ENCODE measurements at regions not wholly inside any gene's neighbourhood (a gene's known extent, or its start where the extent isn't known, plus 50 kb on each side); places are given as distances from the start of the nearest gene placed in this dataset.
"Not testable (repeated sequence)": the region's sequence is repeated elsewhere in the genome, so short reads cannot be mapped to it uniquely, and the experiment has no call there.

- H3K4me3 ChIP-seq (ENCODE audit: low read length), result no peak overlapping the region
Observed at GRCh38 chr14:80291101-80291500, 79.8 kb upstream of the DIO2 start.

GRCh38 chr14:80286744-80287143 lies 75.4 kb upstream of the DIO2 start:
- ATAC-seq; H3K4me3 ChIP-seq (ENCODE audit: low read length); H3K27me3 ChIP-seq (ENCODE audit: control insufficient read depth, insufficient read depth); H3K27ac ChIP-seq (ENCODE audit: low read length); H3K4me1 ChIP-seq (ENCODE audit: control insufficient read depth, insufficient read depth, low read length); intact Hi-C loops (cut with DNase I); H3K9me3 ChIP-seq (ENCODE audit: control insufficient read depth, low read length): not testable (repeated sequence)
- WGBS, result 97% methylated on average over 27 of the region's 27 CpGs
- DNase-seq, result peak in 2 of 3 donors; percentile 18 to 69

More at GRCh38 chr14:80291101-80291500, 79.8 kb upstream of the DIO2 start:
- Histone ChIP-seq H3K4me1 (ENCODE audit: control insufficient read depth, insufficient read depth, low read length) (no peaks in the 10 kb centered on the region), H3K9me3 (ENCODE audit: control insufficient read depth, low read length) (no peaks in the 10 kb centered on the region), H3K27me3 (ENCODE audit: control insufficient read depth, insufficient read depth) (no peaks in the 10 kb centered on the region), H3K27ac (ENCODE audit: low read length) (no peak overlapping the region)
- ATAC-seq (no peak), DNase-seq (no peak)
- intact Hi-C loops (cut with DNase I), result no loop called here
- 75% methylated on average over 1 of the region's 1 CpG for WGBS

GRCh38 chr14:80278293-80279023 lies 67.2 kb upstream of the DIO2 start:
- ATAC-seq (peak; percentile 79 to 83), DNase-seq (peak; percentile 42 to 64 (median 55))
- Histone ChIP-seq H3K4me1 (ENCODE audit: control insufficient read depth, insufficient read depth, low read length) (no peaks in the 10 kb centered on the region), H3K4me3 (ENCODE audit: low read length) (no peak overlapping the region), H3K27me3 (ENCODE audit: control insufficient read depth, insufficient read depth) (no peaks in the 10 kb centered on the region), H3K27ac (ENCODE audit: low read length) (peak overlapping the region; percentile 19), H3K9me3 (ENCODE audit: control insufficient read depth, low read length) (no peaks in the 10 kb centered on the region)
- intact Hi-C loops (cut with DNase I), result no loop called here
- WGBS, result 51% methylated on average over 2 of the region's 2 CpGs

GRCh38 chr14:80275208-80275850 lies 64.0 kb upstream of the DIO2 start:
- 55% methylated on average over 3 of the region's 3 CpGs for WGBS
- H3K27me3 ChIP-seq (ENCODE audit: control insufficient read depth, insufficient read depth), result no peaks in the 10 kb centered on the region
- ATAC-seq (no peak), DNase-seq (no peak)
- intact Hi-C loops (cut with DNase I), result no loop called here
- H3K9me3 ChIP-seq (ENCODE audit: control insufficient read depth, low read length), result no peaks in the 10 kb centered on the region
- no peak overlapping the region for H3K27ac ChIP-seq (ENCODE audit: low read length)
- H3K4me1 ChIP-seq (ENCODE audit: control insufficient read depth, insufficient read depth, low read length), result no peaks in the 10 kb centered on the region
- H3K4me3 ChIP-seq (ENCODE audit: low read length), result no peak overlapping the region

GRCh38 chr14:80274310-80274709 lies 63.0 kb upstream of the DIO2 start:
- H3K27ac ChIP-seq (ENCODE audit: low read length); intact Hi-C loops (cut with DNase I); H3K9me3 ChIP-seq (ENCODE audit: control insufficient read depth, low read length); DNase-seq; ATAC-seq; H3K27me3 ChIP-seq (ENCODE audit: control insufficient read depth, insufficient read depth); H3K4me1 ChIP-seq (ENCODE audit: control insufficient read depth, insufficient read depth, low read length); H3K4me3 ChIP-seq (ENCODE audit: low read length): not testable (repeated sequence)
- 91% methylated on average over 2 of the region's 2 CpGs for WGBS

- no peaks in the 10 kb centered on the region for H3K4me1 ChIP-seq (ENCODE audit: control insufficient read depth, insufficient read depth, low read length)
- WGBS, result 89% methylated on average over 1 of the region's 1 CpG
Observed at GRCh38 chr14:80271389-80271788, 60.1 kb upstream of the DIO2 start.

GRCh38 chr14:80269353-80269925 lies 58.1 kb upstream of the DIO2 start:
- H3K27me3 ChIP-seq (ENCODE audit: control insufficient read depth, insufficient read depth), result no peaks in the 10 kb centered on the region
- no peak overlapping the region for H3K4me3 ChIP-seq (ENCODE audit: low read length)
- intact Hi-C loops (cut with DNase I), result no loop called here
- ATAC-seq, result no peak
- no peaks in the 10 kb centered on the region for H3K4me1 ChIP-seq (ENCODE audit: control insufficient read depth, insufficient read depth, low read length)
- 51% methylated on average over 4 of the region's 4 CpGs for WGBS
- H3K9me3 ChIP-seq (ENCODE audit: control insufficient read depth, low read length), result no peaks in the 10 kb centered on the region
- no peak overlapping the region for H3K27ac ChIP-seq (ENCODE audit: low read length)
- DNase-seq, result no peak

More at GRCh38 chr14:80271389-80271788, 60.1 kb upstream of the DIO2 start:
- H3K4me3 ChIP-seq (ENCODE audit: low read length), result no peak overlapping the region
- no peak for ATAC-seq
- DNase-seq, result no peak
- H3K27ac ChIP-seq (ENCODE audit: low read length), result no peak overlapping the region
- H3K9me3 ChIP-seq (ENCODE audit: control insufficient read depth, low read length), result no peaks in the 10 kb centered on the region
- intact Hi-C loops (cut with DNase I), result no loop called here
- H3K27me3 ChIP-seq (ENCODE audit: control insufficient read depth, insufficient read depth), result no peaks in the 10 kb centered on the region

GRCh38 chr14:80266930-80267329 lies 55.6 kb upstream of the DIO2 start:
- Histone ChIP-seq H3K27ac (ENCODE audit: low read length) (no peak overlapping the region), H3K4me1 (ENCODE audit: control insufficient read depth, insufficient read depth, low read length) (no peaks in the 10 kb centered on the region), H3K27me3 (ENCODE audit: control insufficient read depth, insufficient read depth) (no peaks in the 10 kb centered on the region), H3K4me3 (ENCODE audit: low read length) (no peak overlapping the region), H3K9me3 (ENCODE audit: control insufficient read depth, low read length) (no peaks in the 10 kb centered on the region)
- no peak for DNase-seq
- 84% methylated on average over 3 of the region's 3 CpGs for WGBS
- intact Hi-C loops (cut with DNase I), result no loop called here
- no peak for ATAC-seq

GRCh38 chr14:80264702-80265101 lies 53.4 kb upstream of the DIO2 start:
- no peak for ATAC-seq
- 91% methylated on average over 3 of the region's 3 CpGs for WGBS
- intact Hi-C loops (cut with DNase I), result no loop called here

More at GRCh38 chr14:80264702-80265101, 53.4 kb upstream of the DIO2 start:
- no peak overlapping the region for H3K4me3 ChIP-seq (ENCODE audit: low read length)
- H3K4me1 ChIP-seq (ENCODE audit: control insufficient read depth, insufficient read depth, low read length), result no peaks in the 10 kb centered on the region
- no peaks in the 10 kb centered on the region for H3K27me3 ChIP-seq (ENCODE audit: control insufficient read depth, insufficient read depth)
- DNase-seq, result no peak
- no peak overlapping the region for H3K27ac ChIP-seq (ENCODE audit: low read length)
- H3K9me3 ChIP-seq (ENCODE audit: control insufficient read depth, low read length), result no peaks in the 10 kb centered on the region
